ENCODE measurements at regions not wholly inside any gene's neighbourhood (a gene's known extent, or its start where the extent isn't known, plus 50 kb on each side); places are given as distances from the start of the nearest gene placed in this dataset.

GRCh38 chr14:34058510-34058909 is 107.6 kb upstream of the EGLN3 start:
- Histone ChIP-seq H4K20me1 (ENCODE audit: control insufficient read depth, extremely low read depth, insufficient read depth, low read length) (no peaks in the 10 kb centered on the region), H3K79me2 (ENCODE audit: control insufficient read depth, insufficient read depth, low read length) (no peaks in the 10 kb centered on the region), H3K36me3 (ENCODE audit: control insufficient read depth in 2 of 2, extremely low read depth in 1 of 2, insufficient read depth in 2 of 2, low read length in 2 of 2) (no peaks in the 10 kb centered on the region), H3K4me1 (ENCODE audit: control insufficient read depth, extremely low read depth, insufficient read depth, low read length) (peaks cover 16% of the 10 kb centered on the region), H3K4me2 (ENCODE audit: control insufficient read depth, extremely low read depth, insufficient read depth, low read depth, low read length) (no peak overlapping the region), H3K4me3 (ENCODE audit: control insufficient read depth in 2 of 3, extremely low read depth in 1 of 3, insufficient read depth in 2 of 3, low read depth in 1 of 3, low read length in 3 of 3) (no peak overlapping the region), H3K27me3 (ENCODE audit: control insufficient read depth, extremely low read depth, insufficient read depth, low read length) (no peaks in the 10 kb centered on the region), H3K9me3 (ENCODE audit: control insufficient read depth, low read depth, low read length) (no peaks in the 10 kb centered on the region), H3K27ac (ENCODE audit: control insufficient read depth, insufficient read depth, low read length) (no peak overlapping the region), H3K9ac (ENCODE audit: control insufficient read depth, extremely low read depth, insufficient read depth, low read length) (no peak overlapping the region), H3K9me1 (ENCODE audit: control insufficient read depth, extremely low read depth, insufficient read depth, low read length) (no peaks in the 10 kb centered on the region), H2AFZ (ENCODE audit: control insufficient read depth, low read length) (no peak overlapping the region)
- DNase-seq (ENCODE audit: low read depth, low spot score) (no peak), FAIRE-seq (no peak)
- dilution Hi-C loops (cut with MboI; ENCODE audit: extremely low pct_ligation_motif_present, low sequenced_read_pairs), result no loop called here
- no peak for TF ChIP-seq EZH2 (IDR thresholded peaks at IDR 0.05; ENCODE audit: low read length)
- no peak for TF ChIP-seq CTCF (optimal IDR thresholded peaks at IDR 0.05 in 1 of 3, IDR thresholded peaks at IDR 0.05 in 1 of 3, conservative IDR thresholded peaks at IDR 0.05 in 1 of 3; ENCODE audit: extremely low read depth in 1 of 3, insufficient read depth in 2 of 3, low read length in 3 of 3)

GRCh38 chr14:34056046-34056445 is 105.2 kb upstream of the EGLN3 start:
- no peaks in the 10 kb centered on the region for H3K79me2 ChIP-seq (ENCODE audit: control insufficient read depth, insufficient read depth, low read length)
- FAIRE-seq, result no peak
- H3K9me3 ChIP-seq (ENCODE audit: control insufficient read depth, low read depth, low read length), result no peaks in the 10 kb centered on the region
- H3K4me3 ChIP-seq (ENCODE audit: control insufficient read depth in 2 of 3, extremely low read depth in 1 of 3, insufficient read depth in 2 of 3, low read depth in 1 of 3, low read length in 3 of 3), result no peak overlapping the region
- no peaks in the 10 kb centered on the region for H3K27me3 ChIP-seq (ENCODE audit: control insufficient read depth, extremely low read depth, insufficient read depth, low read length)
- no peaks in the 10 kb centered on the region for H3K36me3 ChIP-seq (ENCODE audit: control insufficient read depth in 2 of 2, extremely low read depth in 1 of 2, insufficient read depth in 2 of 2, low read length in 2 of 2)
- no peak overlapping the region for H3K4me2 ChIP-seq (ENCODE audit: control insufficient read depth, extremely low read depth, insufficient read depth, low read depth, low read length)
- peaks cover 34% of the 10 kb centered on the region for H3K4me1 ChIP-seq (ENCODE audit: control insufficient read depth, extremely low read depth, insufficient read depth, low read length)
- dilution Hi-C loops (cut with MboI; ENCODE audit: extremely low pct_ligation_motif_present, low sequenced_read_pairs), result no loop called here
- no peak overlapping the region for H3K27ac ChIP-seq (ENCODE audit: control insufficient read depth, insufficient read depth, low read length)
- no peak for TF ChIP-seq EZH2 (IDR thresholded peaks at IDR 0.05; ENCODE audit: low read length)
- no peak for TF ChIP-seq CTCF (optimal IDR thresholded peaks at IDR 0.05 in 1 of 3, IDR thresholded peaks at IDR 0.05 in 1 of 3, conservative IDR thresholded peaks at IDR 0.05 in 1 of 3; ENCODE audit: extremely low read depth in 1 of 3, insufficient read depth in 2 of 3, low read length in 3 of 3)
- DNase-seq (ENCODE audit: low read depth, low spot score), result no peak
- no peaks in the 10 kb centered on the region for H3K9me1 ChIP-seq (ENCODE audit: control insufficient read depth, extremely low read depth, insufficient read depth, low read length)
- no peak overlapping the region for H2AFZ ChIP-seq (ENCODE audit: control insufficient read depth, low read length)
- H4K20me1 ChIP-seq (ENCODE audit: control insufficient read depth, extremely low read depth, insufficient read depth, low read length), result no peaks in the 10 kb centered on the region
- H3K9ac ChIP-seq (ENCODE audit: control insufficient read depth, extremely low read depth, insufficient read depth, low read length), result no peak overlapping the region

Measured in keratinocyte (primary cell).